GM19238 (cell line): ENCODE measurements at regions not wholly inside any gene's neighbourhood (a gene's known extent, or its start where the extent isn't known, plus 50 kb on each side); places are given as distances from the start of the nearest gene placed in this dataset.
"Not testable (repeated sequence)": the region's sequence is repeated elsewhere in the genome, so short reads cannot be mapped to it uniquely, and the experiment has no call there.

Experiments
- DNase-seq: peaks from one replicate; pipeline ENCODE4 v3.0.0; 2011; ENCODE audit warnings: low spot score; ENCODE audit not compliant: insufficient read length

DNA sequence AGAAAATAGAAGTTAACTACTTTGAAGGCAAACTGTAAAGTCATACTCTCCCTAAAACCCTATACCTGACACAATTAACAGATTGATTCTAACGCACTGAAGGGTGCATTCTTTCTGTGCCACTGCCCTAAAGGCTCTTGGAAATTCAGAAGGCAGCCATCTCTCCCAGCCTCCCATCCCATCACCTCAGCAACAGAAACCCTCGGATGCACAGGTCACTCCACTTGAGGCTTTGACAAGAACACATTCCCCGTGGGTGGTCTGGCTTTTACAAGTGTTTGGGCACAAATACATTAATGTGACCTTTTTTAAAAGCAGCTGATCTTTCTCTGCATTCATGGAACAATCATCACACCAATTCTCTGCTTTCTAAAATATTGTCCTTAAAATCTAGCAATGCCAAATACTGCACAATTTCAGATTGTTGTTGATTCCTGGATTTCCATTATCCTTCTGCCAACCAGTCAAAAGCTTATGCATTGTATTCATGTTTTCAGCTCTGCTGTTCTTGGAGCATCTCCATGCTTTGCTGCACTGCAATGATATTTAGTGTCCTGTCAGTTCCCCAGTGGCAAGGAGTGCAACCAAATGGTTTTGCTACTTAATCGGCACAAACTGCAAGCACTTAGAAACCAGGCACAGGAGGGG lies 175.6 kb downstream of the TMEM161B start:
- no peak for DNase-seq

- no peak for DNase-seq
These were observed 176.3 kb downstream of the TMEM161B start for GRCh38 chr5:88092358-88092757.

- DNase-seq, result no peak
These were observed 178.1 kb downstream of the TMEM161B start for GRCh38 chr5:88090506-88090905.

- no peak for DNase-seq
These were observed 178.8 kb downstream of the TMEM161B start for GRCh38 chr5:88089719-88090390.

- no peak for DNase-seq
These were observed 183.2 kb downstream of the TMEM161B start for GRCh38 chr5:88085462-88085861.

- DNase-seq, result no peak
These were observed 186.8 kb downstream of the TMEM161B start for GRCh38 chr5:88081877-88082276.

- DNase-seq, result no peak
These were observed 204.8 kb downstream of the TMEM161B start for GRCh38 chr5:88063813-88064212.

- DNase-seq, result no peak
These were observed 208.5 kb downstream of the TMEM161B start for GRCh38 chr5:88060194-88060593.

DNA sequence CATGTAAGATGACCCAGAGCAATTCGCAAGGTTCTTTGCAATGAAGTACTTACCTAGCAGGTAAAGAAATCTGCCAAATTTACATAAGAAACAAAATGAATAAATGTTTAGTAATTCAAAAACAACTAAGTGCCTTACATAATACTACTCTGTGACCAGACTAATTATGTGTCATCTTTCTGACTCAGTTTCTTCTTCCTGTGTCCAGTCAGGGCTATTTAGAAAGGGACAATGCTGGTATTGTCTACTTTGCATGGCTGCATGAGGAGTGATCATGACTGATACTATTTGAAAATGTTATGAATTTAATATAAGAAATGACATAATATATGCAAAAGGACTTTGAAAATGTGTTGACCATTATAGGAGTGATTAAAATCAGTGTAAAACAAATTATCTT lies 210.0 kb downstream of the TMEM161B start:
- no peak for DNase-seq

GRCh38 chr5:88052468-88052867 lies 216.2 kb downstream of the TMEM161B start:
- DNase-seq, result not testable (repeated sequence)

- DNase-seq, result no peak
These were observed 217.5 kb downstream of the TMEM161B start for GRCh38 chr5:88051148-88051547.

DNA sequence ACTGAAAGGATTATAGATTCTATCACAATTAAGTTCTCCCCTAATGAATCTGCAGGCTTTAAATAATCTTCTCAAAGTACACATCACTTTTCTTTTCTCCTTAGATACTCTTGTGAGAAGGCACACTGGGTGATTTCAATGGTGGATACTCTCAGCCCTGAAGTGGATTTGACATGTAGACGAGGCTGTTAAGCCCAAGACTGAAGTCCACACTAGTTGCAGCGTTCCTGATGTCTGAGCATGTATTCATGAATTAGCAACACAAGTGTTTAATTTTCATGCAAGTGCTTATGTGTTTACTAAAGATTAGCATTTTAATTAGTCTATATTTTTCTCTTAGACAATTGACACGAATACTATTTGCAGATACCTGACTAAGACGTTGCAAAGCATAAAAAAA lies 218.9 kb downstream of the TMEM161B start:
- DNase-seq, result no peak

DNA sequence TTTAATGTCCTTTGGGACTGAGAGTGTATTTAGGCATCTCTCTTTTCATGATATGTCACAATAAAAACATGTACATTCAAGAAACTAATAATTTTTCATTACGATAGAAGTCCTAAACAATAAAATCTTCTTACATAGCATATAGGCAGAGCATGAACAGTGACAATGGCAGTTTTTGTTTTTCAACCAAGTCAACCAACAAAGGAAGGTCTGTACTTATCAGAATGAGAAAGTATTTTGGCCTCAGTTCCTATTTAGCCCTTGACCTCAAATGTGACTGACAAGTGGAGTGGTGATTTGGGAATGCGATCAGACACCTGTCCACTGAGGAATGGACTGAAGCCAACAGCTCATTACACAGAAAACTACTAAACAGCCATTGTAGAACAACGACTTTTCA lies 219.5 kb downstream of the TMEM161B start:
- DNase-seq, result no peak

DNA sequence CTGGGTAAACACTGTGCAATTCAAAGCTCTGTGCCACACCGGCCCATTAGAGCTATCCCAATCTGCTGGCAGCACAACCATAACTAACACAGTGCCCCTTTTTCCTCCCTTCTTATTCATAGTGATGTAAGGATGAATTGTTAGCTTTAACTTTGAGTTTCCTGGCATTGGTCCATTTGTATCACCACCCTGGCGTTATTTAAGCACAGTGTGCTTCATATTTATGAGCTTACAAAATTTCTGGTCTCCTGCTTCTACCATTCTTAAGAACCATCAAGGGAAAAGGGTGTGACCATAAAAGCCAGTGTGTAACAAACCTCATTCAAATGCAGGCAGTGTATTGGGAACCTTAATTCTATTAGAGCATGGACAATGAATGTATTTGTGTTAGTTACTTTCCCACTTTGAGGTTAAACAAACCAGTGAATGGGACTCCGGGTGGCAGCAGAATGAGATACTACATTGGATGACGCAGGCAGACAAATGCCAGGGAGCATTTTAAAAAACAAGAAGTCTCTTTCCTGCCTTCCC lies 222.6 kb downstream of the TMEM161B start:
- no peak for DNase-seq

- no peak for DNase-seq
These were observed 223.5 kb downstream of the TMEM161B start for GRCh38 chr5:88045165-88045564.

DNA sequence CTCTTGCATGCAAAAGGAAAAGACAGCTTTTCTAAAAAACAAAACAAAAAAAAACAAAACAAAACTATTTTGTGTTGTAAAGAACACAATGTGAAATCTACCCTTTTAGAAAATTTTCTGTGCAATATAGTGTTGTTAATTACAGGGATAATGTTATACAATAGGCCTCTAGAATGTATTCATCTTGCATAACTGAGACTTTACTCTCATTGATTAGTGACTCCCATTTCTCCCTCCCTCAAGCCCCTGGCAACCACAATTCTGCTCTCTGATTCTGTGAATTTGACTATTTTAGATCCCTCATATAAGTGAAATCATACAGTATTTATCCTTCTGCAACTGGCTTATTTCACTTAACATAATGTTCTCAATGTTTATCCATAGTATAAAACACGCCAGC lies 234.1 kb downstream of the TMEM161B start:
- DNase-seq, result no peak

GRCh38 chr5:88033191-88033590 lies 235.5 kb downstream of the TMEM161B start:
- DNase-seq, result no peak

GRCh38 chr5:88029011-88029410 lies 239.6 kb downstream of the TMEM161B start:
- no peak for DNase-seq

- no peak for DNase-seq
These were observed 247.5 kb downstream of the TMEM161B start for GRCh38 chr5:88021141-88021540.

DNA sequence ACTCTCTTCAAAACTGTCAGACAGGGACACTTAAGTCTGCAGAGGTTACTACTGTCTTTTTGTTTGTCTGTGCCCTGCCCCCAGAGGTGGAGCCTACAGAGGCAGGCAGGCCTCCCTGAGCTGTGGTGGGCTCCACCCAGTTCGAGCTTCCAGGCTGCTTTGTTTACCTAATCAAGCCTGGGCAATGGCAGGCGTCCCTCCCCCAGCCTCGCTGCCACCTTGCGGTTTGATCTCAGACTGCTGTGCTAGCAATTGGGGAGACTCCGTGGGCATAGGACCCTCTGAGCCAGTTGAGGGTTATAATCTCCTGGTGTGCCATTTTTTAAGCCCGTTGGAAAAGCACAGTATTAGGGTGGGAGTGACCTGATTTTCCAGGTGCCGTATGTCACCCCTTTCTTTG lies 253.7 kb downstream of the TMEM161B start:
- DNase-seq, result not testable (repeated sequence)

- DNase-seq, result no peak
These were observed 267.8 kb downstream of the TMEM161B start for GRCh38 chr5:88000877-88001276.

DNA sequence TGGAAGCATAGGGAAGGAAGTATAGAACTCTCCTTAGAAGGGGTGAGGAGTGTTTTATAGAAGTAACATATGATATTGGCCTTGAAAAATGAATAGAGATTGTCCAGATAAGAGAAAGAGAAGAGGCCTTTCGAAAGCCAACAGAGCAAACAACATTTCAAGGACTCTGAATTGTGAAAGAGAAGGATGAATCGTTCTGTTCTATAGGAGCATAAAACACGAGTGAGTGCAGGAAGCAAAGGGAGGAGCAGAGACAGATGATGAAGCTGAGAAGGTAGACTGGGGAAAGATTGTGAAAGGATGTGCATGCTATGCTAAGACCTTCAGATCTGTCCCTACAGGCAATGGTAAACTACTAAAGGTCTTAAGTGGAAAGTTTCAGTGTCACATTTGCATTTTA lies 271.0 kb downstream of the TMEM161B start:
- DNase-seq, result no peak

DNA sequence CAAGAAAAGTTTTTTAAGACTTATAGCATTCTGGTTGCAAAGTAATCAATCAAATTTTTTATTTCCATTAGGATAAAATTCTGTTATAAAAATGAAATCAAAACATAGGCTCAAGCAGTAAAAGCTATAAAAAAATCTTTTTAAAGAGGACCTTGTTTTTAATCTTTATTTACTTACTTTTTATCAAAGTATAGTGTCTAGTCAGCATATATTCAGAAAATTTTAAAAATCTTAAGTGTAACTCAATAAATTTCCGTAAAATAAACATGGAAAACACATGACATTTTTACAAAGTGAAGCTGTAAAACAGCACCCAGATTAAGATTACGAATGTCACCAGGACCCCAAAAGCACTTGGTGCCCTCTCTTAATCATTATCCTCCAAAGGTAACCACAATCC lies 302.4 kb downstream of the TMEM161B start:
- DNase-seq, result no peak
